HUES64 (cell line): ENCODE measurements at regions not wholly inside any gene's neighbourhood (a gene's known extent, or its start where the extent isn't known, plus 50 kb on each side); places are given as distances from the start of the nearest gene placed in this dataset.
"Not testable (repeated sequence)": the region's sequence is repeated elsewhere in the genome, so short reads cannot be mapped to it uniquely, and the experiment has no call there.

ENCODE experiments used
- H3K27ac ChIP-seq: 2 replicates; pipeline ENCODE4 v1.7.0; 2013; ENCODE audit warnings: low read depth, low read length, inconsistent platforms
- H3K27me3 ChIP-seq: 2 replicates; pipeline ENCODE4 v1.6.1; 2013; ENCODE audit warnings: mild to moderate bottlenecking, low read length; ENCODE audit not compliant: insufficient read depth
- H3K36me3 ChIP-seq: 2 replicates; pipeline ENCODE4 v1.6.1; 2013; ENCODE audit warnings: mild to moderate bottlenecking, low read length; ENCODE audit not compliant: insufficient read depth
- H3K4me1 ChIP-seq: 2 replicates; pipeline ENCODE4 v1.6.1; 2013; ENCODE audit warnings: mild to moderate bottlenecking, low read length, moderate library complexity; ENCODE audit not compliant: insufficient read depth
- H3K4me3 ChIP-seq: 2 replicates; pipeline ENCODE4 v1.5.1; 2013; ENCODE audit warnings: mild to moderate bottlenecking, low read length, moderate library complexity
- H3K9ac ChIP-seq: 2 replicates; pipeline ENCODE4 v1.6.1; 2013; ENCODE audit warnings: mild to moderate bottlenecking, low read depth, low read length
- H3K9me3 ChIP-seq: 2 replicates; pipeline ENCODE4 v1.6.1; 2013; ENCODE audit warnings: low read depth, low read length; ENCODE audit not compliant: insufficient read depth
- WGBS: fragments of 150-250, 120-280 bp; methylation state at CpG from one replicate; pipeline ENCODE4 v1.1.7; 2013; ENCODE audit warnings: missing lambda C conversion rate; 5-methylcytosine and 5-hydroxymethylcytosine counted together

GRCh38 chr5:57745700-57746651, 263.4 kb upstream of the ACTBL2 start:
- no peak overlapping the region for H3K9ac ChIP-seq
- no peaks in the 10 kb centered on the region for H3K9me3 ChIP-seq
- H3K36me3 ChIP-seq, result no peaks in the 10 kb centered on the region
- no peaks in the 10 kb centered on the region for H3K27me3 ChIP-seq
- WGBS, result 95% methylated on average over 6 of the region's 7 CpGs
- H3K4me3 ChIP-seq, result no peak overlapping the region
- H3K27ac ChIP-seq, result no peak overlapping the region
- H3K4me1 ChIP-seq, result no peaks in the 10 kb centered on the region

DNA sequence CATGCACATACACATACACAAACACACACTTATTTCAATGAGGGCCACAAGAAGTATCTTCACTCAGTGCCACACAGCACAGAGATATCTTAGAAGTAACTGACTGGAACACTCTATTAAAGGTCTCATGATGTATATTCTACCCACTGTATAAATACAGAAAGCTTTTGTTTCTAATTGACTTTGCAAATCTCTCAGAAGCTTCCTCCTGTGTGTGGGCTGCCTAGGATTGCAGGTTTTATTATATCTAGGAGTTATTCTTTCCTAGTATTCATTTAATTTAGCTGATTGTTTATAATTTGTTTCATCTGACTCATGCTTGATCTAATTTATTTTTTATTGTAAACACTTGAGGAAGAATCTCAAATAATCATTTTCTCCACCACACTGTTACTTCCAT, 262.4 kb upstream of the ACTBL2 start:
- no peaks in the 10 kb centered on the region for H3K27me3 ChIP-seq
- H3K27ac ChIP-seq, result no peak overlapping the region
- no peak overlapping the region for H3K4me3 ChIP-seq
- H3K9me3 ChIP-seq, result no peaks in the 10 kb centered on the region
- no peak overlapping the region for H3K9ac ChIP-seq
- no peaks in the 10 kb centered on the region for H3K4me1 ChIP-seq
- H3K36me3 ChIP-seq, result no peaks in the 10 kb centered on the region

DNA sequence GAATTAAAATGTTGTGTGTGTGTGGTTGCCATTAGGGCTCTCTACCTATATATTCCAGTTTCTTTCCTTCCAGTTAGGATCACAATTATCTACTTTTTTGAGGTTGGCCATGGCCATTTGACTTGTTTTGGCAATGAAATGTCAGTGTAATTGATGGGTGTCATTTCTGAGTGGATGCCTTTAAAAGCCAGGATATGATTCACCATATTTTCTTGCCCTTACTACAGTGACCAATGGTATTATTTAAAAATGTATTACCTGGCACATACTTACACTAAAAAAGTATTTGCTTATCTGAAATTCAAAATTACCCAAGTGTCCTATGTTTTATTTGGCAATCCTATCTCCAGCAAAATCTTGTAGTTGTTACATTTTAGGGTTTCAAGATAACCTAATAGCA, 258.7 kb upstream of the ACTBL2 start:
- Histone ChIP-seq H3K9ac (no peak overlapping the region), H3K36me3 (no peaks in the 10 kb centered on the region), H3K27ac (no peak overlapping the region), H3K9me3 (no peaks in the 10 kb centered on the region), H3K27me3 (no peaks in the 10 kb centered on the region), H3K4me1 (peaks cover 7% of the 10 kb centered on the region), H3K4me3 (no peak overlapping the region)

DNA sequence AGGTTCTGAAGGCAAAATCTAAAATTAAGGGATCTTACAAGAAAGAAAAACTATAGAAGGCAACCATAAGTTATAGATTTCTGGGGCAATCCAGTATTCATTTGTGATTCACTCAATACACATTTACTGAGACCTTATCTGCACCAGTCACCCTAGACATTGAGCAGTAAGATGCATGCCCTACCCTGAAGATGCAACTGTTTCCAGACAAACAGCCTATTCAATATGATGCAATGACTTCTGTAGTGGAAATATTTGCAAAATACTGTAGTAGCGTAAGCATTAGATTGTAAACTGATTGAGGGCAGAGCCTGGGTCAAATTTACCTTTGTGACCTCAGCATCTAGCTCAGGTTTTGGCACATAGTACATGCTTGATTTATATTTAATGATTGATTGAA, 256.2 kb upstream of the ACTBL2 start:
- 95% methylated on average over 1 of the region's 1 CpG for WGBS

GRCh38 chr5:57738301-57738700, 255.7 kb upstream of the ACTBL2 start:
- H3K4me1 ChIP-seq, result peaks cover 21% of the 10 kb centered on the region
- no peak overlapping the region for H3K27ac ChIP-seq
- no peaks in the 10 kb centered on the region for H3K27me3 ChIP-seq
- WGBS, result 94% methylated on average over 2 of the region's 2 CpGs
- H3K9ac ChIP-seq, result no peak overlapping the region
- H3K9me3 ChIP-seq, result no peaks in the 10 kb centered on the region
- no peaks in the 10 kb centered on the region for H3K36me3 ChIP-seq
- H3K4me3 ChIP-seq, result no peak overlapping the region

More for the DNA sequence above, 256.2 kb upstream of the ACTBL2 start:
- Histone ChIP-seq H3K4me1 (peaks cover 21% of the 10 kb centered on the region), H3K36me3 (no peaks in the 10 kb centered on the region), H3K27me3 (no peaks in the 10 kb centered on the region), H3K4me3 (no peak overlapping the region), H3K9ac (no peak overlapping the region), H3K9me3 (no peaks in the 10 kb centered on the region), H3K27ac (no peak overlapping the region)

DNA sequence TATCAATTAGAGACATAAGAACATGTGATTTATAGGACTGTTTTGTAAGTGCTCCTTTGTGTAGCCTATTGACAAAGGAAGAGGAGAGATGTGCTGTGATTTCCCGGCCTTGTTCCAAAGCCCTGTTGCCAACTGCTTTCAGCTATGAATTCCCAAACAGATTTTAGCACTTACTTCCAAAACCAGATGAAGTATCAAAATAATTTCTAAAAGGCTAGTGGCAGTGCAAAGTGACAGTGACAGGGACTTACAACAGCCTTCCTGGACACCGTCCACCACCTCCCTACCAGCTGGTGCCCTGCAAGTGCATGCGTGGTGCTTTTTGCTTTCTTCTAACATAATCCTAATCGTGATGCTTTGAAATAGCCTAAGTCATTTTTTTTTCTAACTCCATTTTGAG, 254.1 kb upstream of the ACTBL2 start:
- no peaks in the 10 kb centered on the region for H3K27me3 ChIP-seq
- no peaks in the 10 kb centered on the region for H3K36me3 ChIP-seq
- H3K9ac ChIP-seq, result no peak overlapping the region
- peaks cover 21% of the 10 kb centered on the region for H3K4me1 ChIP-seq
- no peaks in the 10 kb centered on the region for H3K9me3 ChIP-seq
- H3K27ac ChIP-seq, result no peak overlapping the region
- WGBS, result 94% methylated on average over 4 of the region's 4 CpGs
- no peak overlapping the region for H3K4me3 ChIP-seq

DNA sequence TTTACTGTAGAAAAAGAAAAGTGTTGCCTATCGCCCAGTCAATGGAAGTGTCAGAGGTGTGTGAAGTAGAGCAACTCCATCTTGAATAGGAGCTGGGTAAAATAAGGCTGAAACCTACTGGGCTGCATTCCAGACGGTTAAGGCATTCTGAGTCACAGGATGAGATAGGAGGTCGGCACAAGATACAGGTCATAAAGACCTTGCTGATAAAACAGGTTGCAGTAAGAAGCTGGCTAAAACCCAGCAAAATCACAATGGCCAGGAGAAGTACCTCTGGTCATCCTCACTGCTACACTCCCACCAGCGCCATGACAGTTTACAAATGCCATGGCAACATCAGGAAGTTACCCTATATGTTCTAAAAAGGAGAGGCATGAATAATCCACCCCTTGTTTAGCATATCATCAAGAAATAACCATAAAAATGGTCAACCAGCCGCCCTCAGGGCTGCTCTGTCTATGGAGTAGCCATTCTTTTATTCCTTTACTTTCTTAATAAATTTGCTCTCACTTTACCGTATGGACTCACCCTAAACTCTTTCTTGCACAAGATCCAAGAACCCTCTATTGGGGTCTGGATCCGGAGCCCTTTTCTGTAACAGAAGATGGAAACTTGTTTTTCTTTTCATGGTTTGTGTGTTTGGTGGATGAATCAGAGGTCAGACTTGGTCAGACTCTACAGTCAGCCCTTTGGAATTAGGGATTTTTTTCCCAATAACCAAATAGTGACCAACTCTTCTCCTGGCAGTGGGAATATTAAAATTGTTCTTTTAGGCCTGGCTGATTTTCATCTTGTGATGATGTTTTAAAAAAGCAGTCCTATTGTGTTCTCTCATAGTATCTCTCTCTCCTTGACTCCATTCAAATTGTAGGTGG, 252.9 kb upstream of the ACTBL2 start:
- not testable (repeated sequence) for H3K9me3 ChIP-seq, H3K4me3 ChIP-seq, H3K36me3 ChIP-seq, H3K27ac ChIP-seq, H3K9ac ChIP-seq, H3K27me3 ChIP-seq
- peaks cover 21% of the 10 kb centered on the region for H3K4me1 ChIP-seq
- WGBS, result 70% methylated on average over 7 of the region's 7 CpGs

DNA sequence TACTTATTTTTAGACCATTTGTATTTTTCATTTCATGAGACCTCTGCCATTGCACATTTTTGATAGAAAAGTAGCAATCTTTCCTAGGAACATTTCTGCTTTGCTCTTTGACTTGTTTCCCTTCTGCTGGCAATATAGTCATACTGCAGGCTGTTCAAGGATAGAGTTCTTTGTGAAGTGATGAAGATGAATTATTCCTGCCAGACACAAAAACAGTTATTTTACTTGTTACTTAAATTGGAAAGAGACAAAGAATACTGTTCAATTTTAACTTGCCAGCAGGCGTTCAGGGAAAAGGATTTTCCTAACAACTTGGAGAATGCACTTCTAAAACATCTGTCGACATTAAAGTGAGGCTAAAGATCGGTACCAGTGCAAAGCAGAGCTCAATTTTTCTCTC, 251.7 kb upstream of the ACTBL2 start:
- H3K4me3 ChIP-seq, result no peak overlapping the region
- H3K36me3 ChIP-seq, result no peaks in the 10 kb centered on the region
- no peak overlapping the region for H3K27ac ChIP-seq
- 95% methylated on average over 3 of the region's 3 CpGs for WGBS
- H3K4me1 ChIP-seq, result peaks cover 21% of the 10 kb centered on the region
- no peaks in the 10 kb centered on the region for H3K9me3 ChIP-seq
- no peak overlapping the region for H3K9ac ChIP-seq
- no peaks in the 10 kb centered on the region for H3K27me3 ChIP-seq

DNA sequence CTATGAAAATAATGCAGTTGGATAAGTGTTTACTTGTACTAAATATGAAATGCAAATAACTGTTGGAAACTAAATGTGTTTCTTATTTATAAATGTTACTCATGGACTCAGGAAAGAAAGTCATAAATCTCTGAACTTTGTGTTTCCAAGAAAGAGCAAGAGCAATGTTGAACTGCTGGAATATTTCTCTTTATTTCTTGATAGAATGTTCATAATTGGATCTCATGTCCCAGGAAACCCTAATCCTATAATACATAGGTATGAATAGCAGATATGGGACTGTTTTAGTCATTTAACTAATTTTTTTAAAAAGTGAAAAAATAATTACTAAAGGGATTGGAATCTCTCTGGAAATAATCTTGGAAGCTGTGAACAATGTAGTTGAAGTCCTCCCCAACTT, 245.0 kb upstream of the ACTBL2 start:
- H3K4me3 ChIP-seq, result no peak overlapping the region
- H3K27me3 ChIP-seq, result no peaks in the 10 kb centered on the region
- peaks cover 5% of the 10 kb centered on the region; the same call in 1 of the 2 replicates for H3K9me3 ChIP-seq
- no peaks in the 10 kb centered on the region for H3K4me1 ChIP-seq
- no peak overlapping the region for H3K27ac ChIP-seq
- no peaks in the 10 kb centered on the region for H3K36me3 ChIP-seq
- H3K9ac ChIP-seq, result no peak overlapping the region

DNA sequence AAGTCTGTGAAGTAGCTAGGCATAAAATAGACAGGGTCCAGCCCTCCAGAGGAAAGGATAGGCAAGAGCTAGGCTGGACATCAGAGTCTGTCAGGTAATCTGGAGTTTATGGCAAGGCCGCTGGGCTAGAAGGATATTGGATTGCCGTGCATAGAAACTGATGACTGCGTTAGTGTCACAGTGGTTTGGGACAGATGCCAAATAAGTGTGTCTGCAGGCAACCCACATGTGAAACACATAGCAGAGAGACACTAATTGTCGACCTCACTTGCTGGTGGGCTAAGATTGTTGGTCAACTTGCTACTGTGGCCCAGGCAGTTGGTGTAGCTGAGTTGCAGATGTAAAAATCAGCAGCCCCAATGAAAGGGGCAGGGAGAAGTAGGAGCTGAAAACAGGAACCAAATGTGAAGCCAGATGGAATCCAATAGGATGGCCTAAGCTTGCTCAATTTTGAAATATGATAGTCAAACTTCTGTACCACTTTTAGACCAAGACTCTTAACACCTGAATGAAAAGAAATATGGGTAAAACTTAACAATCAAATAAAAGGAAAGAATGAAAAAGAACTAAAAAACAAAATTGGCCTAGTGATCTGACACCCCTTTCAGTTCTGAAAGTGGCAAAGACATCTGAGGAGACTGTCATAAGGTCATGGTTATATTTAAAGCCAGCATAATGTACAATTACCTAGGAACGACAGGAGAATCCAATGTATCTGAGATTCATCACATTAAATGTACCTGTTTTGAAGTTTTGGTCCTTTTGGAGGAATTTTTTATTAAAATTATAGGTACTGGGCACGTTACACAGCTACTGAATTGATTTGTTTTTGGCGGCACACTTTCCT, 243.3 kb upstream of the ACTBL2 start:
- 94% methylated on average over 7 of the region's 7 CpGs for WGBS

More for the DNA sequence above, 243.3 kb upstream of the ACTBL2 start:
- no peak overlapping the region for H3K27ac ChIP-seq
- H3K36me3 ChIP-seq, result no peaks in the 10 kb centered on the region
- peaks cover 5% of the 10 kb centered on the region; the same call in 1 of the 2 replicates for H3K9me3 ChIP-seq
- no peaks in the 10 kb centered on the region for H3K27me3 ChIP-seq
- H3K4me3 ChIP-seq, result no peak overlapping the region
- no peaks in the 10 kb centered on the region for H3K4me1 ChIP-seq
- H3K9ac ChIP-seq, result no peak overlapping the region
